Trophoblast cell (in vitro differentiated cells and primary cell): ENCODE measurements at regions not wholly inside any gene's neighbourhood (a gene's known extent, or its start where the extent isn't known, plus 50 kb on each side); places are given as distances from the start of the nearest gene placed in this dataset.
"Not testable (repeated sequence)": the region's sequence is repeated elsewhere in the genome, so short reads cannot be mapped to it uniquely, and the experiment has no call there.

Experiments used
- DNase-seq, 2 donors: peaks; one replicate each; pipeline ENCODE4 v3.0.0-alpha.2; 2016
- H2AFZ ChIP-seq: 2 replicates; pipeline ENCODE4 v1.6.1; 2013; ENCODE audit warnings: low read length, moderate library complexity, mild to moderate bottlenecking; ENCODE audit not compliant: insufficient read depth, poor library complexity
- H2AK5ac ChIP-seq: 2 replicates; pipeline ENCODE4 v1.6.1; 2013; ENCODE audit warnings: mild to moderate bottlenecking, low read length
- H2BK120ac ChIP-seq: 2 replicates; pipeline ENCODE4 v1.6.1; 2013; ENCODE audit warnings: low read length, mild to moderate bottlenecking, moderate library complexity; ENCODE audit not compliant: insufficient read depth, poor library complexity
- H2BK12ac ChIP-seq: 2 replicates; pipeline ENCODE4 v1.6.1; 2013; ENCODE audit warnings: mild to moderate bottlenecking, low read length, moderate library complexity
- H2BK5ac ChIP-seq: 2 replicates; pipeline ENCODE4 v1.6.1; 2013; ENCODE audit warnings: low read length, low read depth, moderate library complexity, mild to moderate bottlenecking; ENCODE audit not compliant: poor library complexity
- H3K14ac ChIP-seq: 2 replicates; pipeline ENCODE4 v1.6.1; 2013; ENCODE audit warnings: mild to moderate bottlenecking, low read length
- H3K18ac ChIP-seq: 2 replicates; pipeline ENCODE4 v1.6.1; 2013; ENCODE audit warnings: mild to moderate bottlenecking, low read length
- H3K23ac ChIP-seq: 2 replicates; pipeline ENCODE4 v1.6.1; 2013; ENCODE audit warnings: low read length
- H3K27ac ChIP-seq: 2 replicates; pipeline ENCODE4 v1.5.1; 2013; ENCODE audit warnings: low read depth, mild to moderate bottlenecking, inconsistent platforms, low read length, moderate library complexity
- H3K27me3 ChIP-seq: 2 replicates; pipeline ENCODE4 v1.6.1; 2013; ENCODE audit warnings: inconsistent platforms, mild to moderate bottlenecking, low read length, moderate library complexity; ENCODE audit not compliant: insufficient read depth
- H3K36me3 ChIP-seq, 2 experiments: 1 replicate in 1 of 2; 2 replicates in 1 of 2; pipeline ENCODE4 v1.6.1; 2013; ENCODE audit warnings: low read length in 2 of 2, mild to moderate bottlenecking in 2 of 2, moderate library complexity in 1 of 2; ENCODE audit not compliant: insufficient read depth in 2 of 2, control insufficient read depth in 1 of 2
- H3K4ac ChIP-seq: 2 replicates; pipeline ENCODE4 v1.6.1; 2013; ENCODE audit warnings: low read depth, mild to moderate bottlenecking, low read length, moderate library complexity
- H3K4me1 ChIP-seq, 2 experiments: 1 replicate in 1 of 2; 2 replicates in 1 of 2; pipeline ENCODE4 v1.6.1; 2013; ENCODE audit warnings: low read length in 2 of 2, mild to moderate bottlenecking in 2 of 2, moderate library complexity in 1 of 2; ENCODE audit not compliant: insufficient read depth in 2 of 2, control insufficient read depth in 1 of 2
- H3K4me2 ChIP-seq: 2 replicates; pipeline ENCODE4 v1.6.1; 2013; ENCODE audit warnings: inconsistent platforms, mild to moderate bottlenecking, low read length, moderate library complexity
- H3K4me3 ChIP-seq: 2 replicates; pipeline ENCODE4 v1.5.1; 2013; ENCODE audit warnings: mild to moderate bottlenecking, low read depth, low read length, inconsistent platforms
- H3K79me1 ChIP-seq: one replicate; pipeline ENCODE4 v1.6.1; 2013; ENCODE audit warnings: low read length
- H3K79me2 ChIP-seq: 2 replicates; pipeline ENCODE4 v1.6.1; 2013; ENCODE audit warnings: low read length, mild to moderate bottlenecking; ENCODE audit not compliant: control insufficient read depth, insufficient read depth, poor library complexity
- H3K9ac ChIP-seq: 2 replicates; pipeline ENCODE4 v1.6.1; 2013; ENCODE audit warnings: mild to moderate bottlenecking, low read length
- H3K9me3 ChIP-seq: 2 replicates; pipeline ENCODE4 v1.6.1; 2013; ENCODE audit warnings: low read depth, mild to moderate bottlenecking, control low read depth, inconsistent platforms, low read length; ENCODE audit not compliant: insufficient read depth
- H4K12ac ChIP-seq: 2 replicates; pipeline ENCODE4 v1.6.1; 2013; ENCODE audit warnings: low read depth, mild to moderate bottlenecking, low read length, moderate library complexity
- H4K8ac ChIP-seq: 2 replicates; pipeline ENCODE4 v1.6.1; 2013; ENCODE audit warnings: low read depth, mild to moderate bottlenecking, low read length, moderate library complexity
- H4K91ac ChIP-seq: one replicate; pipeline ENCODE4 v1.6.1; 2013; ENCODE audit warnings: low read depth, mild to moderate bottlenecking, low read length, moderate library complexity
- WGBS: extraction: QIAGEN DNeasy Blood & Tissue Kit; methylation state at CpG from one replicate; pipeline ENCODE4 v1.1.7; 2013; ENCODE audit warnings: missing lambda C conversion rate; ENCODE audit not compliant: insufficient read length, insufficient coverage; ENCODE audit errors: extremely low coverage; 5-methylcytosine and 5-hydroxymethylcytosine counted together

GRCh38 chr6:141925001-141925400, 207.7 kb upstream of the GJE1 start:
- DNase-seq: peak in 1 of 2 donors; percentile 41
- Histone ChIP-seq H2BK12ac (no peak overlapping the region), H3K36me3 (no peaks in the 10 kb centered on the region), H4K12ac (no peak overlapping the region), H3K9ac (peak overlapping the region; percentile 56), H2BK5ac (no peak overlapping the region), H2AK5ac (no peak overlapping the region), H3K4me2 (no peak overlapping the region), H3K27ac (no peak overlapping the region), H3K27me3 (no peaks in the 10 kb centered on the region), H3K23ac (no peak overlapping the region), H3K18ac (no peak overlapping the region), H3K4ac (no peak overlapping the region), H3K4me1 (no peaks in the 10 kb centered on the region), H3K14ac (no peak overlapping the region), H4K8ac (no peak overlapping the region), H2AFZ (no peak overlapping the region), H3K4me3 (no peak overlapping the region), H3K79me1 (no peaks in the 10 kb centered on the region), H4K91ac (no peak overlapping the region), H3K79me2 (no peaks in the 10 kb centered on the region), H3K9me3 (no peaks in the 10 kb centered on the region), H2BK120ac (no peak overlapping the region)

GRCh38 chr6:141922898-141923297, 209.8 kb upstream of the GJE1 start:
- no peak overlapping the region for H4K8ac ChIP-seq
- WGBS: no CpG with 5 or more reads among the region's 2 CpGs
- H3K23ac ChIP-seq: no peak overlapping the region
- H3K18ac ChIP-seq: no peak overlapping the region
- H3K4me2 ChIP-seq: no peak overlapping the region
- H2BK12ac ChIP-seq: no peak overlapping the region
- no peaks in the 10 kb centered on the region for H3K79me2 ChIP-seq
- no peak overlapping the region for H3K4ac ChIP-seq
- no peak overlapping the region for H2BK5ac ChIP-seq
- H3K79me1 ChIP-seq: no peaks in the 10 kb centered on the region
- H2AK5ac ChIP-seq: no peak overlapping the region
- no peak overlapping the region for H2AFZ ChIP-seq
- H4K91ac ChIP-seq: no peak overlapping the region
- H3K9me3 ChIP-seq: no peaks in the 10 kb centered on the region
- no peak overlapping the region for H3K27ac ChIP-seq
- H3K27me3 ChIP-seq: no peaks in the 10 kb centered on the region
- no peaks in the 10 kb centered on the region for H3K4me1 ChIP-seq
- H3K4me3 ChIP-seq: no peak overlapping the region
- H4K12ac ChIP-seq: no peak overlapping the region
- H3K36me3 ChIP-seq: no peaks in the 10 kb centered on the region
- H2BK120ac ChIP-seq: no peak overlapping the region
- H3K9ac ChIP-seq: no peak overlapping the region
- H3K14ac ChIP-seq: no peak overlapping the region
- DNase-seq: no peak

GRCh38 chr6:141916682-141917505, 215.8 kb upstream of the GJE1 start:
- H3K79me2 ChIP-seq, H4K12ac ChIP-seq, H3K79me1 ChIP-seq, H2BK5ac ChIP-seq, H3K9ac ChIP-seq, H3K14ac ChIP-seq, H3K4ac ChIP-seq, H3K27me3 ChIP-seq, H4K8ac ChIP-seq, H4K91ac ChIP-seq, H3K27ac ChIP-seq, H3K36me3 ChIP-seq, H2AFZ ChIP-seq, H3K23ac ChIP-seq, H2BK12ac ChIP-seq, DNase-seq, H3K18ac ChIP-seq, H3K4me2 ChIP-seq, H3K4me1 ChIP-seq, H3K9me3 ChIP-seq, H3K4me3 ChIP-seq, H2AK5ac ChIP-seq, H2BK120ac ChIP-seq: not testable (repeated sequence)
- WGBS: no CpG with 5 or more reads among the region's 30 CpGs

- H3K4me3 ChIP-seq: no peak overlapping the region
- no peaks in the 10 kb centered on the region for H3K36me3 ChIP-seq
- H3K79me1 ChIP-seq: no peaks in the 10 kb centered on the region
- no peak overlapping the region for H3K27ac ChIP-seq
- H2AK5ac ChIP-seq: no peak overlapping the region
- no peak overlapping the region for H4K12ac ChIP-seq
- WGBS: no CpG with 5 or more reads among the region's 2 CpGs
- H3K27me3 ChIP-seq: no peaks in the 10 kb centered on the region
- H2BK120ac ChIP-seq: no peak overlapping the region
- no peak overlapping the region for H3K14ac ChIP-seq
- H3K9ac ChIP-seq: no peak overlapping the region
- H4K8ac ChIP-seq: no peak overlapping the region
- H3K4ac ChIP-seq: no peak overlapping the region
- no peak overlapping the region for H3K18ac ChIP-seq
- no peak overlapping the region for H2BK12ac ChIP-seq
- H2AFZ ChIP-seq: no peak overlapping the region
- H2BK5ac ChIP-seq: no peak overlapping the region
- H3K23ac ChIP-seq: no peak overlapping the region
- H3K4me1 ChIP-seq: no peaks in the 10 kb centered on the region
- DNase-seq: no peak
- H3K79me2 ChIP-seq: no peaks in the 10 kb centered on the region
- H4K91ac ChIP-seq: no peak overlapping the region
- H3K4me2 ChIP-seq: no peak overlapping the region
- H3K9me3 ChIP-seq: peaks cover 1% of the 10 kb centered on the region
Measured at GRCh38 chr6:141914646-141915045, 218.1 kb upstream of the GJE1 start.
